Embryonic facial prominence (tissue), 1 donor: ENCODE measurements at regions not wholly inside any gene's neighbourhood (a gene's known extent, or its start where the extent isn't known, plus 50 kb on each side); places are given as distances from the start of the nearest gene placed in this dataset.

Source experiments
- DNase-seq: peaks from one replicate; pipeline ENCODE4 v3.0.0-alpha.2; 2016; ENCODE audit errors: extremely low spot score

GRCh38 chr2:137729305-137729704 lies 235.0 kb upstream of the HNMT start:
- DNase-seq: no peak

- no peak for DNase-seq
Observed at GRCh38 chr2:137737559-137737958, 226.7 kb upstream of the HNMT start.

GRCh38 chr2:137741784-137742362 lies 222.4 kb upstream of the HNMT start:
- no peak for DNase-seq

GRCh38 chr2:137747509-137747908 lies 216.8 kb upstream of the HNMT start:
- no peak for DNase-seq

GRCh38 chr2:137748533-137748932 lies 215.7 kb upstream of the HNMT start:
- no peak for DNase-seq

- no peak for DNase-seq
Observed at GRCh38 chr2:137764646-137765045, 199.6 kb upstream of the HNMT start.

- no peak for DNase-seq
Observed at GRCh38 chr2:137769406-137769805, 194.9 kb upstream of the HNMT start.

- no peak for DNase-seq
Observed at GRCh38 chr2:137770166-137770565, 194.1 kb upstream of the HNMT start.

- no peak for DNase-seq
Observed at GRCh38 chr2:137771064-137771463, 193.2 kb upstream of the HNMT start.

GRCh38 chr2:137772451-137772850 lies 191.8 kb upstream of the HNMT start:
- no peak for DNase-seq

GRCh38 chr2:137775529-137775928 lies 188.7 kb upstream of the HNMT start:
- no peak for DNase-seq

- DNase-seq: no peak
Observed at GRCh38 chr2:137776697-137777096, 187.6 kb upstream of the HNMT start.

- DNase-seq: no peak
Observed at GRCh38 chr2:137797641-137798040, 166.6 kb upstream of the HNMT start.

GRCh38 chr2:137799600-137799999 lies 164.7 kb upstream of the HNMT start:
- DNase-seq: no peak

- DNase-seq: no peak
Observed at GRCh38 chr2:137800386-137800785, 163.9 kb upstream of the HNMT start.

- DNase-seq: no peak
Observed at GRCh38 chr2:137801228-137801627, 163.0 kb upstream of the HNMT start.

- DNase-seq: no peak
Observed at GRCh38 chr2:137802038-137802437, 162.2 kb upstream of the HNMT start.

GRCh38 chr2:137806068-137806805 lies 158.0 kb upstream of the HNMT start:
- no peak for DNase-seq

GRCh38 chr2:137809252-137809651 lies 155.0 kb upstream of the HNMT start:
- no peak for DNase-seq

- no peak for DNase-seq
Observed at GRCh38 chr2:137809837-137810236, 154.4 kb upstream of the HNMT start.

- no peak for DNase-seq
Observed at GRCh38 chr2:137812517-137812916, 151.8 kb upstream of the HNMT start.

- DNase-seq: no peak
Observed at GRCh38 chr2:137813176-137813575, 151.1 kb upstream of the HNMT start.

- no peak for DNase-seq
Observed at GRCh38 chr2:137817058-137817457, 147.2 kb upstream of the HNMT start.

GRCh38 chr2:137823196-137823595 lies 141.1 kb upstream of the HNMT start:
- DNase-seq: no peak
